ENCODE measurements at regions not wholly inside any gene's neighbourhood (a gene's known extent, or its start where the extent isn't known, plus 50 kb on each side); places are given as distances from the start of the nearest gene placed in this dataset.

DNA sequence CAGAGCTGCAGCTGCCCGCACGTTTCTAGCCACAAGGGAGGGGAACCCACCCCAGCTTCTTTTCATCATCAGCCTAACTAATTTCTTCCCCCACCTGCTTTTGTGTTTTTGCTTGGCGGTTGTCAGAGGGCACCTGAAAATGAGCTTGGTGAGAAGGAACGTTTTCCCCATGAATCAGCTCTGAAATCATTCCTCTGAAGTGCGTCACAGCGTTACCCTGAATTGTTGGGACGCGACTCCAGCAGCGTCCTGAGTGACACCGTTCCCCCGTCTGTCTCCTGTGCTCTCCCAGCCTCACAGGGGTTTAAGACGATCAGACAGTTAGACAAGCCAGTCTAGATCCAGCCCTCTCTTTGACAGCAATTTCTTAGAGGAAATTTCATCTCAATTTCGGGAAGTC, 722.9 kb upstream of the EEF2KMT start:
- no peak overlapping the region for H3K4me3 ChIP-seq
- H3K4me1 ChIP-seq, result no peaks in the 10 kb centered on the region
- no peak overlapping the region for H3K27ac ChIP-seq
- H3K9me3 ChIP-seq, result no peaks in the 10 kb centered on the region
- no peaks in the 10 kb centered on the region for H3K27me3 ChIP-seq
- intact Hi-C loops (cut with DNase I; ENCODE audit: low total_unique reads), result no loop called here
- no peak for TF ChIP-seq POLR2A (IDR thresholded peaks at IDR 0.05)
- TF ChIP-seq, protein P1, sequence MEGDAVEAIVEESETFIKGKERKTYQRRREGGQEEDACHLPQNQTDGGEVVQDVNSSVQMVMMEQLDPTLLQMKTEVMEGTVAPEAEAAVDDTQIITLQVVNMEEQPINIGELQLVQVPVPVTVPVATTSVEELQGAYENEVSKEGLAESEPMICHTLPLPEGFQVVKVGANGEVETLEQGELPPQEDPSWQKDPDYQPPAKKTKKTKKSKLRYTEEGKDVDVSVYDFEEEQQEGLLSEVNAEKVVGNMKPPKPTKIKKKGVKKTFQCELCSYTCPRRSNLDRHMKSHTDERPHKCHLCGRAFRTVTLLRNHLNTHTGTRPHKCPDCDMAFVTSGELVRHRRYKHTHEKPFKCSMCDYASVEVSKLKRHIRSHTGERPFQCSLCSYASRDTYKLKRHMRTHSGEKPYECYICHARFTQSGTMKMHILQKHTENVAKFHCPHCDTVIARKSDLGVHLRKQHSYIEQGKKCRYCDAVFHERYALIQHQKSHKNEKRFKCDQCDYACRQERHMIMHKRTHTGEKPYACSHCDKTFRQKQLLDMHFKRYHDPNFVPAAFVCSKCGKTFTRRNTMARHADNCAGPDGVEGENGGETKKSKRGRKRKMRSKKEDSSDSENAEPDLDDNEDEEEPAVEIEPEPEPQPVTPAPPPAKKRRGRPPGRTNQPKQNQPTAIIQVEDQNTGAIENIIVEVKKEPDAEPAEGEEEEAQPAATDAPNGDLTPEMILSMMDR (IDR thresholded peaks at IDR 0.05), result no peak
- DNase-seq, result no peak
- H3K36me3 ChIP-seq, result no peaks in the 10 kb centered on the region

DNA sequence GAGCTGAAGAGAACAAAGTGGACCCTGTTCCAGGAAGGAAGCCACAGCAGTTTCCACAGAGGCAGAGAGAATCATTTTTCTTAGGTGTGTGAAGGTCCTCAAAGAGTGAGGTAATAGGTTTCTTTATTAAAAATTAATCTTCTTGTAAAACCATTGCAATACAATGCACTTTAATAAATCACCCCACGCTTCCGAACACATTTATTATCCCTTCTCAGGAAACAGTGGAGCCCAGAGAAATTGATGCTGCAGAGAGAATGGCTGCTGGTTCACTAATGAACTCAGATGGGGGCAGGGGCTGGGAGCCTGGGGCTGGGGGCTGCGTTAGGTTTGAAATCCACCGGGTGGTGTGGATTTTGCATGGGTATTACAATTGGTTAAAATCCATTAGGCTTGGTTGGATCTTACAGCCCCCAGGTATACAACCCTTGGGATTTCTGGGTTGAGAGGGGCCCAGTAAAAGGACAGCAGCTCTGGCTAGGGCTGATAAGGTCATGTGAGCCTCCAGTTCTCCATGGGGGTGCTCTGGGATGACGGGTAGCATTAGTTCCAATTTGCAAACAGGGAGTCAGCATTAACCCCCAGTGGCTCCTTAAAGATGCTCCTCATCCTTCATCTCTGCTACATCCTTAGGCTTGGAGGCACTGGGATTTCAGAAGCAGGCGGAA, 718.1 kb upstream of the EEF2KMT start:
- Histone ChIP-seq H3K9me3 (no peaks in the 10 kb centered on the region), H3K4me3 (no peak overlapping the region), H3K4me1 (no peaks in the 10 kb centered on the region), H3K36me3 (no peaks in the 10 kb centered on the region), H3K27me3 (no peaks in the 10 kb centered on the region), H3K27ac (no peak overlapping the region)
- TF ChIP-seq, protein P1 (IDR thresholded peaks at IDR 0.05), result no peak
- TF ChIP-seq POLR2A (IDR thresholded peaks at IDR 0.05), result no peak
- no peak for DNase-seq
- intact Hi-C loops (cut with DNase I; ENCODE audit: low total_unique reads), result no loop called here

DNA sequence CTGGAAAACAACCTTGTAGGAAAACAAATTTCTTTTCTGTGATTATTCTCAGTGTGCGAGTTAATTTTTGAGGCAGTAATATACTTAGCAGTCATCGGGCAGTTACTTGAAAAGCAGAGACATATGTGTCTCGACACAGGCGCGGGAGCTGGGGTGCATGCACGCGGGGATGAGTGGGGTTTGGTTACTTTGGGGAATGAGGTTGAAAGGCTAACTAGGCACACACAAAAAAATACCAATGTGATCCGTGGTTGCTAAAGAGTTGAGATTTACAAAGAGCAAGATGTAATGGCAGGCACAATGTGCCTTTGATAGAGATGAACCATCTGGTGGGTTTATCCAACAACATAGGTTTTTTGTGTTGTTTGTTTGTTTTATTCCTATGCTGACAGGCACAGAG, 703.8 kb upstream of the EEF2KMT start:
- no peaks in the 10 kb centered on the region for H3K27me3 ChIP-seq
- TF ChIP-seq POLR2A (IDR thresholded peaks at IDR 0.05), result no peak
- TF ChIP-seq, protein P1 (IDR thresholded peaks at IDR 0.05), result no peak
- H3K4me1 ChIP-seq, result no peaks in the 10 kb centered on the region
- no peaks in the 10 kb centered on the region for H3K9me3 ChIP-seq
- H3K27ac ChIP-seq, result no peak overlapping the region
- H3K36me3 ChIP-seq, result no peaks in the 10 kb centered on the region
- intact Hi-C loops (cut with DNase I; ENCODE audit: low total_unique reads), result no loop called here
- H3K4me3 ChIP-seq, result no peak overlapping the region
- no peak for DNase-seq

DNA sequence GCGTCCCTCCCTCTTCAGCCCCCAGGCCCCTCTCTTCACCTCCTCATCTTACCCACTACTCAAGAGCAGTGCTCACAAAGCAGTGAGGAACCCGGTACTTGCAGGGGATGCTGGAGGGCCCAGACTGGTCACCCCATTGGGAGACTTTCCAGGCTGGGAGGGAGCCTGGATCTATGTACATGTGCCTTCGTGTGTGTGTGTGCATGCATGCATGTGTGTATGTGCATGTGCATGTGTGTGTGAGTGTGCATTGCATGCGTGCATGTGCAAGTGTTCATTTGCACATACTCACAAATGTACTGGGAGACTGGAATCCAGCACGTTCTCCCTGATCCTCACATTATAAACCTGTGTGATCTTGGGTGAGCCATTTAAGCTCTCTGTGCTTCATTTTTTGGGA, 696.0 kb upstream of the EEF2KMT start:
- Histone ChIP-seq H3K4me1 (no peaks in the 10 kb centered on the region), H3K27ac (no peak overlapping the region), H3K36me3 (no peaks in the 10 kb centered on the region), H3K27me3 (no peaks in the 10 kb centered on the region), H3K4me3 (no peak overlapping the region), H3K9me3 (no peaks in the 10 kb centered on the region)
- intact Hi-C loops (cut with DNase I; ENCODE audit: low total_unique reads), result no loop called here
- DNase-seq, result no peak
- TF ChIP-seq POLR2A (IDR thresholded peaks at IDR 0.05), result no peak
- TF ChIP-seq, protein P1 (IDR thresholded peaks at IDR 0.05), result no peak

DNA sequence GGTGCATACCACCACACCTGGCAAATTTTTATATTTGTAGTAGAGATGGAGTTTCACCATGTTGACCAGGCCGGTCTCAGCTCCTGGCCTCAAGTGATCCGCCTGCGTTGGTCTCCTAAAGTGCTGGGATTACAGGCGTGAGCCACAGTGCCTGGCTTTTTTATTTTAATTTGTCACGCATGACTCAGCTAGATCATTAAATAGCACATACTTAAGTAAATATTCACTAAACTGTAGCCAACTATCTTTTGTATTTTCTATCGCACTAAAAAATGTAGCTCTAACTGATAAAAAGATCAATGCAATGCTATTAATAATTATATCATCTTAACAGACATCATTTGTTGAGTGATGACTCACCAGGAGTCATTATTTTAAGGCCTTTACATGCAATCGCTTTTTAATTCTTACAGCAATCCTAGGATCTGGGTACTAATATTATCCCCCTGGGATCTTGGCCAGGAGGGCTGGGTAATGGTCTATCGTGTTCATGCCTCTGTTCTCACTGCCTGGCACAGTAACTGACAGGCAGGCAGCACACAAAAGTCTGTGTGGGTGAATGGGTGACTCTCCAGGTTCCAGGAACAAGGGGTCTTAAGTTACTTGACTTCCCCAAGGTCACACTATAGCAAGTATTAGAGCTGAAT, 693.5 kb upstream of the EEF2KMT start:
- TF ChIP-seq, protein P1 (IDR thresholded peaks at IDR 0.05), result no peak
- no peak for TF ChIP-seq POLR2A (IDR thresholded peaks at IDR 0.05)
- H3K4me3 ChIP-seq, result no peak overlapping the region
- no peaks in the 10 kb centered on the region for H3K4me1 ChIP-seq
- no peak for DNase-seq
- H3K9me3 ChIP-seq, result no peaks in the 10 kb centered on the region
- H3K36me3 ChIP-seq, result no peaks in the 10 kb centered on the region
- H3K27ac ChIP-seq, result no peak overlapping the region
- no peaks in the 10 kb centered on the region for H3K27me3 ChIP-seq
- intact Hi-C loops (cut with DNase I; ENCODE audit: low total_unique reads), result no loop called here

Measured in uterus (tissue), 3 donors.